Smooth muscle cell (in vitro differentiated cells): ENCODE measurements at regions not wholly inside any gene's neighbourhood (a gene's known extent, or its start where the extent isn't known, plus 50 kb on each side); places are given as distances from the start of the nearest gene placed in this dataset.

ENCODE experiments used
- DNase-seq: peaks from one replicate; lab custom pipeline; 2025; ENCODE audit not compliant: unreplicated experiment; lab: John Stamatoyannopoulos, UW
- H2AFZ ChIP-seq: fragments of 200-600 bp; sonication (generic); 2 replicates; pipeline ENCODE4 v1.6.0; 2016; ENCODE audit warnings: antibody characterized with exemption, low read depth, mild to moderate bottlenecking
- H3F3A ChIP-seq: fragments of 200-600 bp; sonication (generic); 2 replicates; pipeline ENCODE4 v1.6.0; 2017; ENCODE audit warnings: antibody characterized with exemption, low read depth
- H3K27ac ChIP-seq: fragments of 200-600 bp; sonication (generic); 2 replicates; pipeline ENCODE4 v1.5.1; 2016; ENCODE audit warnings: low read depth, mild to moderate bottlenecking
- H3K27me3 ChIP-seq: fragments of 200-600 bp; sonication (generic); 2 replicates; pipeline ENCODE4 v1.6.1; 2016; ENCODE audit warnings: low read depth, mild to moderate bottlenecking
- H3K36me3 ChIP-seq: fragments of 200-600 bp; sonication (generic); 2 replicates; pipeline ENCODE4 v1.5.1; 2016; ENCODE audit warnings: low read depth
- H3K4me1 ChIP-seq: fragments of 200-600 bp; sonication (generic); 2 replicates; pipeline ENCODE4 v1.5.1; 2016; ENCODE audit warnings: low read depth
- H3K4me2 ChIP-seq: fragments of 200-600 bp; sonication (generic); 2 replicates; pipeline ENCODE4 v1.6.0; 2016; ENCODE audit warnings: mild to moderate bottlenecking
- H3K4me3 ChIP-seq: fragments of 200-600 bp; sonication (generic); 2 replicates; pipeline ENCODE4 v1.5.1; 2016; ENCODE audit warnings: mild to moderate bottlenecking
- H3K79me2 ChIP-seq: fragments of 200-600 bp; sonication (generic); 2 replicates; pipeline ENCODE4 v1.6.0; 2016; ENCODE audit warnings: low read depth, mild to moderate bottlenecking
- H3K9ac ChIP-seq: fragments of 200-600 bp; sonication (generic); 2 replicates; pipeline ENCODE4 v1.6.0; 2016; ENCODE audit warnings: low read depth
- H3K9me3 ChIP-seq: fragments of 200-600 bp; sonication (generic); replicated peaks from 2 replicates; pipeline ENCODE4 v1.5.1; 2016; ENCODE audit warnings: low read depth
- H4K20me1 ChIP-seq: fragments of 200-600 bp; sonication (generic); 2 replicates; pipeline ENCODE4 v1.6.0; 2016; ENCODE audit warnings: low read depth
- CTCF ChIP-seq: fragments of 200-600 bp; sonication (generic); IDR thresholded peaks from 2 replicates; pipeline ENCODE4 v1.5.1; 2017; ENCODE audit warnings: borderline replicate concordance, mild to moderate bottlenecking, antibody characterized with exemption; ENCODE audit not compliant: insufficient read depth, poor library complexity, severe bottlenecking
- WGBS: methylation state at CpG from one replicate; pipeline ENCODE4 v1.1.7; 2016; ENCODE audit warnings: low lambda C conversion rate; 5-methylcytosine and 5-hydroxymethylcytosine counted together

- H3F3A ChIP-seq, result no peaks in the 10 kb centered on the region
- H3K9ac ChIP-seq, result no peak overlapping the region
- no peak overlapping the region for H2AFZ ChIP-seq
- WGBS, result 92% methylated on average over 1 of the region's 1 CpG
- H3K27ac ChIP-seq, result no peak overlapping the region
- TF ChIP-seq CTCF, result no peak
- no peaks in the 10 kb centered on the region for H4K20me1 ChIP-seq
- no peaks in the 10 kb centered on the region for H3K9me3 ChIP-seq
- no peaks in the 10 kb centered on the region for H3K27me3 ChIP-seq
- H3K4me3 ChIP-seq, result no peak overlapping the region
- no peak overlapping the region for H3K4me2 ChIP-seq
- no peak for DNase-seq
- H3K4me1 ChIP-seq, result no peaks in the 10 kb centered on the region
- H3K36me3 ChIP-seq, result no peaks in the 10 kb centered on the region
- no peaks in the 10 kb centered on the region for H3K79me2 ChIP-seq
Observed at GRCh38 chr12:92068459-92068858, 77.2 kb downstream of the BTG1 start.

- no peak for DNase-seq
- no peak overlapping the region for H2AFZ ChIP-seq
- TF ChIP-seq CTCF, result no peak
- no peaks in the 10 kb centered on the region for H3F3A ChIP-seq
- H3K79me2 ChIP-seq, result no peaks in the 10 kb centered on the region
- H3K9ac ChIP-seq, result no peak overlapping the region
- WGBS, result 79% methylated on average over 2 of the region's 2 CpGs
- no peaks in the 10 kb centered on the region for H3K27me3 ChIP-seq
- no peaks in the 10 kb centered on the region for H4K20me1 ChIP-seq
- peaks cover 11% of the 10 kb centered on the region for H3K4me1 ChIP-seq
- no peaks in the 10 kb centered on the region for H3K36me3 ChIP-seq
- H3K4me2 ChIP-seq, result no peak overlapping the region
- H3K4me3 ChIP-seq, result no peak overlapping the region
- no peak overlapping the region for H3K27ac ChIP-seq
- H3K9me3 ChIP-seq, result no peaks in the 10 kb centered on the region
Observed at GRCh38 chr12:92065639-92066038, 80.0 kb downstream of the BTG1 start.

- H4K20me1 ChIP-seq, result no peaks in the 10 kb centered on the region
- 77% methylated on average over 8 of the region's 8 CpGs for WGBS
- DNase-seq, result no peak
- peaks cover 11% of the 10 kb centered on the region for H3K4me1 ChIP-seq
- no peak overlapping the region for H2AFZ ChIP-seq
- no peaks in the 10 kb centered on the region for H3K27me3 ChIP-seq
- H3K9ac ChIP-seq, result no peak overlapping the region
- no peak overlapping the region for H3K4me2 ChIP-seq
- no peaks in the 10 kb centered on the region for H3F3A ChIP-seq
- H3K79me2 ChIP-seq, result no peaks in the 10 kb centered on the region
- no peak overlapping the region for H3K4me3 ChIP-seq
- no peak overlapping the region for H3K27ac ChIP-seq
- H3K36me3 ChIP-seq, result no peaks in the 10 kb centered on the region
- no peaks in the 10 kb centered on the region for H3K9me3 ChIP-seq
- no peak for TF ChIP-seq CTCF
Observed at GRCh38 chr12:92065018-92065499, 80.6 kb downstream of the BTG1 start.

GRCh38 chr12:92064422-92064821 lies 81.2 kb downstream of the BTG1 start:
- no peaks in the 10 kb centered on the region for H3K36me3 ChIP-seq
- no peaks in the 10 kb centered on the region for H4K20me1 ChIP-seq
- no peak overlapping the region for H2AFZ ChIP-seq
- H3K4me2 ChIP-seq, result no peak overlapping the region
- no peak overlapping the region for H3K9ac ChIP-seq
- TF ChIP-seq CTCF, result no peak
- H3K4me1 ChIP-seq, result peaks cover 11% of the 10 kb centered on the region
- no peak for DNase-seq
- no peaks in the 10 kb centered on the region for H3F3A ChIP-seq
- H3K27me3 ChIP-seq, result no peaks in the 10 kb centered on the region
- 42% methylated on average over 1 of the region's 1 CpG for WGBS
- H3K79me2 ChIP-seq, result no peaks in the 10 kb centered on the region
- H3K9me3 ChIP-seq, result no peaks in the 10 kb centered on the region
- no peak overlapping the region for H3K4me3 ChIP-seq
- no peak overlapping the region for H3K27ac ChIP-seq
